CD14-positive monocyte (primary cell): ENCODE measurements at regions not wholly inside any gene's neighbourhood (a gene's known extent, or its start where the extent isn't known, plus 50 kb on each side); places are given as distances from the start of the nearest gene placed in this dataset.
A peak's percentile ranks its signal among the peaks of the same experiment; 100 is the strongest.
"Not testable (repeated sequence)": the region's sequence is repeated elsewhere in the genome, so short reads cannot be mapped to it uniquely, and the experiment has no call there.

Experiments
- DNase-seq, 3 donors: peaks; one replicate each; pipeline ENCODE4 v3.0.0-alpha.2; 2011 to 2022
- H2AFZ ChIP-seq: 2 replicates; pipeline ENCODE4 v1.6.0; 2012; ENCODE audit warnings: mild to moderate bottlenecking, low read depth, low read length, inconsistent platforms; ENCODE audit not compliant: insufficient read depth, poor library complexity, severe bottlenecking
- H3K27ac ChIP-seq, 2 donors: 1 replicate in 1 of 2; 2 replicates in 1 of 2; pipeline ENCODE4 v1.5.1; 2012 to 2013; ENCODE audit warnings: low read length in 2 of 2, control low read depth in 1 of 2, inconsistent platforms in 1 of 2, low read depth in 1 of 2, mild to moderate bottlenecking in 1 of 2
- H3K27me3 ChIP-seq, 2 donors: one replicate each; pipeline versions ENCODE4 v1.6.0 to v1.6.1; 2011 to 2013; ENCODE audit warnings: low read length in 2 of 2; ENCODE audit not compliant: control insufficient read depth in 2 of 2, insufficient read depth in 2 of 2
- H3K36me3 ChIP-seq, 2 donors: replicated peaks in 1 of 2; 1 replicate in 1 of 2; 2 replicates in 1 of 2; pipeline versions ENCODE4 v1.5.1 to v1.6.1; 2012 to 2013; ENCODE audit warnings: low read length in 2 of 2, control low read depth in 1 of 2, inconsistent platforms in 1 of 2, mild to moderate bottlenecking in 1 of 2; ENCODE audit not compliant: insufficient read depth in 2 of 2, control insufficient read depth in 1 of 2
- H3K4me1 ChIP-seq, 2 donors: 1 replicate in 1 of 2; 2 replicates in 1 of 2; pipeline versions ENCODE4 v1.5.1 to v1.6.1; 2012 to 2013; ENCODE audit warnings: low read length in 2 of 2, control low read depth in 1 of 2, inconsistent platforms in 1 of 2, mild to moderate bottlenecking in 1 of 2, moderate library complexity in 1 of 2; ENCODE audit not compliant: insufficient read depth in 2 of 2, control insufficient read depth in 1 of 2
- H3K4me2 ChIP-seq: replicated peaks from 2 replicates; pipeline ENCODE3; 2012; ENCODE audit warnings: low read length, moderate library complexity, mild to moderate bottlenecking; ENCODE audit not compliant: poor library complexity, severe bottlenecking; ENCODE audit errors: extremely low read depth
- H3K4me3 ChIP-seq, 3 experiments: fragments of 200-600 bp in 1 of 3; sonication (generic) in 1 of 3; replicated peaks in 1 of 3; 1 replicate in 2 of 3; 2 replicates in 1 of 3; pipeline ENCODE4 v1.5.1; 2011 to 2013; ENCODE audit warnings: low read length in 3 of 3, mild to moderate bottlenecking in 3 of 3, control low read depth in 2 of 3, low read depth in 2 of 3, inconsistent platforms in 1 of 3, moderate library complexity in 1 of 3
- H3K79me2 ChIP-seq: 2 replicates; pipeline ENCODE4 v1.6.0; 2012; ENCODE audit warnings: mild to moderate bottlenecking, control low read depth, inconsistent platforms, low read length, moderate library complexity; ENCODE audit not compliant: insufficient read depth
- H3K9ac ChIP-seq: 2 replicates; pipeline ENCODE4 v1.6.0; 2017; ENCODE audit warnings: low read length, mild to moderate bottlenecking; ENCODE audit not compliant: insufficient read depth, poor library complexity, severe bottlenecking
- H3K9me3 ChIP-seq, 2 donors: replicated peaks in 1 of 2; 1 replicate in 1 of 2; 2 replicates in 1 of 2; pipeline versions ENCODE4 v1.5.1 to v1.6.1; 2012 to 2013; ENCODE audit warnings: low read length in 2 of 2, control low read depth in 1 of 2; ENCODE audit not compliant: control insufficient read depth in 1 of 2, insufficient read depth in 1 of 2
- H4K20me1 ChIP-seq: 2 replicates; pipeline ENCODE4 v1.6.0; 2012; ENCODE audit warnings: mild to moderate bottlenecking, low read length, control low read depth, moderate library complexity; ENCODE audit not compliant: insufficient read depth
- H3K27ac Mint-ChIP-seq, 7 donors: one replicate each; pipeline ENCODE4 v1.8.0; 2020; ENCODE audit warnings: mild to moderate bottlenecking in 7 of 7, mixed read lengths in 7 of 7, moderate library complexity in 6 of 7, inconsistent platforms in 2 of 7
- H3K27me3 Mint-ChIP-seq, 3 donors: one replicate each; pipeline ENCODE4 v1.8.0; 2021 to 2022; ENCODE audit warnings: low read depth in 3 of 3, mild to moderate bottlenecking in 3 of 3, mixed read lengths in 3 of 3, moderate library complexity in 3 of 3, inconsistent platforms in 1 of 3
- H3K36me3 Mint-ChIP-seq, 2 donors: one replicate each; pipeline ENCODE4 v1.8.0; 2020; ENCODE audit warnings: mixed read lengths in 2 of 2, inconsistent platforms in 1 of 2, mild to moderate bottlenecking in 1 of 2
- H3K4me1 Mint-ChIP-seq: one replicate; pipeline ENCODE4 v1.8.0; 2020; ENCODE audit warnings: mild to moderate bottlenecking, mixed read lengths
- H3K4me3 Mint-ChIP-seq, 2 donors: one replicate each; pipeline ENCODE4 v1.8.0; 2020; ENCODE audit warnings: mild to moderate bottlenecking in 2 of 2, mixed read lengths in 2 of 2, moderate library complexity in 1 of 2
- H3K9me3 Mint-ChIP-seq, 7 donors: one replicate each; pipeline ENCODE4 v1.8.0; 2020 to 2022; ENCODE audit warnings: mixed read lengths in 7 of 7, mild to moderate bottlenecking in 6 of 7, moderate library complexity in 6 of 7, inconsistent platforms in 2 of 7
- CTCF ChIP-seq: fragments of 200-600 bp; IDR thresholded peaks from one replicate; pipeline ENCODE4 v1.8.0; 2022; ENCODE audit warnings: antibody characterized with exemption, mild to moderate bottlenecking
- WGBS: methylation state at CpG from one replicate; pipeline ENCODE4 v1.1.5; 2013; ENCODE audit warnings: missing lambda C conversion rate; ENCODE audit not compliant: insufficient coverage; 5-methylcytosine and 5-hydroxymethylcytosine counted together
- intact Hi-C, 2 donors: fragments of 100-400 bp; cut with micrococcal nuclease; formaldehyde crosslinking; loops; one replicate each; pipeline versions ENCODE4 v1.15.0 to v1.15.1; 2023

DNA sequence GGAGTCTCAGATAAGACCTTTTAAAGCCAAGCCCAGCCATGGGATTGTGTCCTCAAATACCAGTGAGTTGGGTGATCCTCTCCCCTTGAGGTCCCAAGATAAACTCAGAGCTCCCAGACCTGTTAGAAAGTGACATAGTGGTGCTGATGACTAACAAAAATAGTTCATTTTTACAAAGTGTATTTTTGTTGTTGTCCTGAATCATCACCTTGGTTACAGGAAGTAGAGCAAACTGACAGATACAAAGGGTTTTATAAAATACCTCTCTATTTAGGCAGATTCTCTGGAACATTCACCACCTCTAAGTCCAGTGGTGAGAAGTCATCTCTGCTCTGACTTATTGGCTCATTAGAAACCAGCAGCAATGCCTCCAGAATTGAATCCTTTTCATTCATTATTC, 259.3 kb downstream of the CEMIP2 start:
- DNase-seq = peak in 2 of 3 donors; percentile 0 to 40
- Mint-ChIP-seq H3K4me3 (no peak overlapping the region), H3K27ac (no peak overlapping the region), H3K4me1 (peaks cover 8% of the 10 kb centered on the region), H3K9me3 (peaks cover 0 to 3% (median 0%) of the 10 kb centered on the region in 7 donors), H3K36me3 (no peaks in the 10 kb centered on the region), H3K27me3 (peaks cover 0 to 2% (median 0%) of the 10 kb centered on the region in 3 donors)
- H4K20me1 ChIP-seq = no peaks in the 10 kb centered on the region
- H3K9ac ChIP-seq = no peak overlapping the region
- H3K4me1 ChIP-seq = no peaks in the 10 kb centered on the region
- no peak overlapping the region for H2AFZ ChIP-seq
- H3K4me2 ChIP-seq = no peak overlapping the region
- no peaks in the 10 kb centered on the region for H3K27me3 ChIP-seq
- H3K4me3 ChIP-seq = no peak overlapping the region
- no peak overlapping the region for H3K27ac ChIP-seq
- H3K9me3 ChIP-seq = no peaks in the 10 kb centered on the region
- no peaks in the 10 kb centered on the region for H3K79me2 ChIP-seq
- intact Hi-C loops = no loop called here
- TF ChIP-seq CTCF = no peak
- no peaks in the 10 kb centered on the region for H3K36me3 ChIP-seq

DNA sequence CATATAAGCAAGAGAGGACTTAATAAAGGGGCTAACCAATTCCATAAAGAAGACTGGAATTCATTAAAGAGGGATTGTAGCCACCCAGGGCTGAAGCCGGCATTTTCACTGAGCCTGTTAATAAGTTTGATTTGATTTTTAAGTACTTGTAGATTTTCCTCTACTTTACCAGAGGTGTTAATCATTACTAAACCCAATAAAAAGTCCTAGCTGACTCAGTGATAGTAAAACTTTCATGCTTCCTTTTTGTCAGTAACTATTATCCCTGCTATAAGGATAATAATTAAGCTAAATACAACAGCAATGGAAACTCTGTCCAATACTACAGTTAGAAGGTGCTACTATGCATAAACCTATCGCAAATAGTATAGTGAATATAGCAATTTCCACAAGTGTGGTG, 260.2 kb downstream of the CEMIP2 start:
- H3K4me1 Mint-ChIP-seq, H3K4me1 ChIP-seq, H3K27me3 Mint-ChIP-seq, H4K20me1 ChIP-seq, H3K36me3 Mint-ChIP-seq, H3K27me3 ChIP-seq, H3K4me3 Mint-ChIP-seq, H3K9me3 Mint-ChIP-seq, H3K9me3 ChIP-seq, H3K4me3 ChIP-seq, H3K36me3 ChIP-seq, H3K4me2 ChIP-seq, H2AFZ ChIP-seq, H3K27ac ChIP-seq, H3K27ac Mint-ChIP-seq, H3K9ac ChIP-seq, intact Hi-C loops, DNase-seq, H3K79me2 ChIP-seq: not testable (repeated sequence)
- no CpG with 5 or more reads among the region's 2 CpGs for WGBS
